ENCODE measurements at regions not wholly inside any gene's neighbourhood (a gene's known extent, or its start where the extent isn't known, plus 50 kb on each side); places are given as distances from the start of the nearest gene placed in this dataset.

GRCh38 chr7:19061331-19061730 lies 56.1 kb downstream of the TWIST1 start:
- DNase-seq (ENCODE audit: low read depth in 1 of 2, low spot score in 2 of 2) (no peak), FAIRE-seq (no peak)
- ChIA-PET POLR2A (ENCODE audit: partially characterized antibody) (no interaction called here), CTCF (ENCODE audit: partially characterized antibody) (interaction anchor here (1.0 to 1.2 kb wide), 2 partner anchors 21 to 155 kb away, joined by 3 to 4 read pairs; no protein-coding TSS in a partner anchor)
- H4K20me1 ChIP-seq (replicated peaks in 1 of 2; ENCODE audit: control insufficient read depth in 1 of 2, insufficient read depth in 2 of 2, low read length in 2 of 2), result no peaks in the 10 kb centered on the region
- no peak overlapping the region for H4K91ac ChIP-seq (replicated peaks; ENCODE audit: insufficient read length, low read length)
- no peak overlapping the region for H3K4me3 ChIP-seq (ENCODE audit: extremely low read depth in 1 of 4, insufficient read depth in 2 of 4, low read depth in 3 of 4, low read length in 4 of 4)
- no peak overlapping the region for H3K4ac ChIP-seq (replicated peaks; ENCODE audit: insufficient read length, low read depth, low read length)
- H3K18ac ChIP-seq (ENCODE audit: extremely low read depth, low read length), result no peak overlapping the region
- no peak overlapping the region for H2AK5ac ChIP-seq (ENCODE audit: low read depth, low read length)
- H4K8ac ChIP-seq (ENCODE audit: extremely low read depth, insufficient read depth, low read length), result no peak overlapping the region
- H3K23me2 ChIP-seq (ENCODE audit: low read depth, low read length), result no peaks in the 10 kb centered on the region
- peaks cover 0 to 2% (median 0%) of the 10 kb centered on the region in 4 experiments; a peak in 1 of 7 replicates for H3K4me1 ChIP-seq (replicated peaks in 1 of 4; ENCODE audit: control insufficient read depth in 3 of 4, insufficient read depth in 4 of 4, low read length in 3 of 4)
- no peak overlapping the region for H2BK20ac ChIP-seq (ENCODE audit: low read length)
- no peak overlapping the region for H3K9ac ChIP-seq (replicated peaks in 1 of 4; ENCODE audit: extremely low read depth in 1 of 4, low read depth in 3 of 4, low read length in 3 of 4)
- no peak overlapping the region for H2BK5ac ChIP-seq (ENCODE audit: low read depth, low read length)
- no peaks in the 10 kb centered on the region for H3K79me2 ChIP-seq (ENCODE audit: control insufficient read depth in 1 of 2, insufficient read depth in 2 of 2, low read length in 2 of 2)
- H3K79me1 ChIP-seq (ENCODE audit: low read depth, low read length), result no peaks in the 10 kb centered on the region
- no peaks in the 10 kb centered on the region for H3K9me3 ChIP-seq (ENCODE audit: insufficient read depth in 2 of 2, low read depth in 1 of 2, low read length in 1 of 2)
- H4K5ac ChIP-seq (ENCODE audit: insufficient read length, low read depth, low read length), result no peak overlapping the region
- H3K56ac ChIP-seq (replicated peaks; ENCODE audit: insufficient read length, low read depth, low read length), result no peak overlapping the region
- H3K14ac ChIP-seq (ENCODE audit: insufficient read length), result no peak overlapping the region
- no peak overlapping the region for H3K4me2 ChIP-seq (ENCODE audit: insufficient read depth in 1 of 2, low read depth in 2 of 2, low read length in 2 of 2)
- no peak overlapping the region for H3K27ac ChIP-seq (ENCODE audit: low read depth, low read length)
- H2BK15ac ChIP-seq (ENCODE audit: low read length), result no peak overlapping the region
- no peak overlapping the region for H2AFZ ChIP-seq (ENCODE audit: low read length)
- H3K36me3 ChIP-seq (ENCODE audit: control insufficient read depth in 2 of 4, insufficient read depth in 4 of 4, low read length in 3 of 4), result no peaks in the 10 kb centered on the region
- H2BK12ac ChIP-seq (ENCODE audit: low read depth, low read length), result no peak overlapping the region
- H2BK120ac ChIP-seq (replicated peaks; ENCODE audit: low read depth, low read length), result no peak overlapping the region
- H3K27me3 ChIP-seq (replicated peaks in 1 of 4; ENCODE audit: control insufficient read depth in 3 of 4, extremely low read depth in 1 of 4, insufficient read depth in 3 of 4, low read length in 3 of 4), result no peaks in the 10 kb centered on the region
- no peak overlapping the region for H3K23ac ChIP-seq (ENCODE audit: insufficient read length)
- no peak for TF ChIP-seq PHF8 (conservative IDR thresholded peaks at IDR 0.05; ENCODE audit: low read depth, low read length)
- TF ChIP-seq KDM4A (IDR thresholded peaks at IDR 0.05; ENCODE audit: low read depth, low read length, severe bottlenecking), result no peak

Data from H1 (cell line).